Right lobe of liver (tissue), 6 donors: ENCODE measurements at regions not wholly inside any gene's neighbourhood (a gene's known extent, or its start where the extent isn't known, plus 50 kb on each side); places are given as distances from the start of the nearest gene placed in this dataset.
"Not testable (repeated sequence)": the region's sequence is repeated elsewhere in the genome, so short reads cannot be mapped to it uniquely, and the experiment has no call there.

Experiments
- ATAC-seq, 4 donors: fragments of 200-7000 bp; cut with Tn5 transposase; one replicate each; pipeline ENCODE4 v1.9.1; 2020; ENCODE audit warnings: mild to moderate bottlenecking in 4 of 4, moderate library complexity in 4 of 4
- DNase-seq, 3 donors: peaks; one replicate each; pipeline ENCODE4 v3.0.0-alpha.2; 2020
- H3K27ac ChIP-seq, 3 donors: fragments of 200-600 bp; one replicate each; pipeline ENCODE4 v1.8.0; 2022
- H3K27me3 ChIP-seq, 2 donors: fragments of 200-600 bp; one replicate each; pipeline ENCODE4 v1.8.0; 2022
- H3K36me3 ChIP-seq, 4 donors: fragments of 200-600 bp; sonication (generic) in 1 of 4; one replicate each; pipeline versions ENCODE4 v1.5.1 to v1.8.0; 2017 to 2022; ENCODE audit warnings: control low read depth in 1 of 4
- H3K4me1 ChIP-seq, 4 donors: fragments of 200-600 bp; sonication (generic) in 1 of 4; one replicate each; pipeline versions ENCODE4 v1.5.1 to v1.8.0; 2017 to 2022; ENCODE audit warnings: control low read depth in 1 of 4
- H3K4me3 ChIP-seq, 3 donors: fragments of 200-600 bp; one replicate each; pipeline ENCODE4 v1.8.0; 2022
- H3K9me3 ChIP-seq, 4 donors: fragments of 200-600 bp; sonication (generic) in 1 of 4; one replicate each; pipeline versions ENCODE4 v1.5.1 to v1.8.0; 2017 to 2022; ENCODE audit warnings: control low read depth in 1 of 4
- POLR2A ChIP-seq: fragments of 450-650 bp; IDR thresholded peaks from one replicate; pipeline ENCODE4 v1.6.1; 2017; ENCODE audit warnings: antibody characterized with exemption, mild to moderate bottlenecking
- WGBS: methylation state at CpG from one replicate; pipeline ENCODE4 v1.1.6; 2018; ENCODE audit warnings: low coverage, low lambda C conversion rate; ENCODE audit not compliant: insufficient coverage; ENCODE audit errors: missing lambda C conversion rate; 5-methylcytosine and 5-hydroxymethylcytosine counted together
- intact Hi-C, 2 donors: fragments of 100-400 bp; cut with DNase I; formaldehyde crosslinking; loops; one replicate each; pipeline versions ENCODE4 v1.11.2 to v1.14.1; 2022
- TF ChIP-seq, protein P1 (sequence below), 4 donors: fragments of 200-600 bp in 3 of 4; fragments of 450-650 bp in 1 of 4; IDR thresholded peaks; one replicate each; pipeline versions ENCODE4 v1.5.1 to v1.8.0; 2016 to 2022; ENCODE audit warnings: antibody characterized with exemption in 4 of 4, mild to moderate bottlenecking in 2 of 4
- donor health status: DM: no; HTN: yes; CAD: no.
- donor health status: DM: no; HTN: no; CAD: no.
- donor health status: DM: no; HTN: no; CAD: no.
- donor health status: DM: no; HTN: yes; CAD: no.
- donor health status: DM: no; HTN: yes; CAD: no.

DNA sequence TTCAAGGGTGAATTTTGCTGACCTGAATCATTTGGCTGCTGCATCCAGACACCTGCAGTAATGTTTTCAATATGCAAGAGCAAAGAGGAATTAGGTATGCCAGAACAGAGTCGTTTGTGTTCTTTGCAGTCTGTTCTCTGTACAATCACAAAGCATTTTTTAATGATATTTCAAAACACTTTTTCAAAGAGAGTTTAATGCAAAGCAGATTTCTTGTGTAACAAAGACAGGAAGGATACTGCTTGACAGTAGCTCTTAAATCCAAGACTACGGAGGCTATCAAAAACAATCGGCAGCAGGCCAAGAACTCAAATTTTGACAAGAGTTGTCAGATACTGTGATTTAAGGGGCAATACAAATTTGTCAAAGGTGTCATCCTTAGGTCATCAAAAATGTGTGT is 341.9 kb downstream of the GADD45G start:
- Histone ChIP-seq H3K4me3 (no peak overlapping the region), H3K27me3 (no peaks in the 10 kb centered on the region), H3K36me3 (no peaks in the 10 kb centered on the region), H3K4me1 (no peaks in the 10 kb centered on the region), H3K27ac (no peak overlapping the region), H3K9me3 (no peaks in the 10 kb centered on the region)
- DNase-seq (no peak), ATAC-seq (no peak)
- intact Hi-C loops = no loop called here
- TF ChIP-seq POLR2A = no peak
- TF ChIP-seq, protein P1, sequence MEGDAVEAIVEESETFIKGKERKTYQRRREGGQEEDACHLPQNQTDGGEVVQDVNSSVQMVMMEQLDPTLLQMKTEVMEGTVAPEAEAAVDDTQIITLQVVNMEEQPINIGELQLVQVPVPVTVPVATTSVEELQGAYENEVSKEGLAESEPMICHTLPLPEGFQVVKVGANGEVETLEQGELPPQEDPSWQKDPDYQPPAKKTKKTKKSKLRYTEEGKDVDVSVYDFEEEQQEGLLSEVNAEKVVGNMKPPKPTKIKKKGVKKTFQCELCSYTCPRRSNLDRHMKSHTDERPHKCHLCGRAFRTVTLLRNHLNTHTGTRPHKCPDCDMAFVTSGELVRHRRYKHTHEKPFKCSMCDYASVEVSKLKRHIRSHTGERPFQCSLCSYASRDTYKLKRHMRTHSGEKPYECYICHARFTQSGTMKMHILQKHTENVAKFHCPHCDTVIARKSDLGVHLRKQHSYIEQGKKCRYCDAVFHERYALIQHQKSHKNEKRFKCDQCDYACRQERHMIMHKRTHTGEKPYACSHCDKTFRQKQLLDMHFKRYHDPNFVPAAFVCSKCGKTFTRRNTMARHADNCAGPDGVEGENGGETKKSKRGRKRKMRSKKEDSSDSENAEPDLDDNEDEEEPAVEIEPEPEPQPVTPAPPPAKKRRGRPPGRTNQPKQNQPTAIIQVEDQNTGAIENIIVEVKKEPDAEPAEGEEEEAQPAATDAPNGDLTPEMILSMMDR (IDR thresholded peaks at IDR 0.05) = no peak
- WGBS = 61% methylated on average over 3 of the region's 3 CpGs

DNA sequence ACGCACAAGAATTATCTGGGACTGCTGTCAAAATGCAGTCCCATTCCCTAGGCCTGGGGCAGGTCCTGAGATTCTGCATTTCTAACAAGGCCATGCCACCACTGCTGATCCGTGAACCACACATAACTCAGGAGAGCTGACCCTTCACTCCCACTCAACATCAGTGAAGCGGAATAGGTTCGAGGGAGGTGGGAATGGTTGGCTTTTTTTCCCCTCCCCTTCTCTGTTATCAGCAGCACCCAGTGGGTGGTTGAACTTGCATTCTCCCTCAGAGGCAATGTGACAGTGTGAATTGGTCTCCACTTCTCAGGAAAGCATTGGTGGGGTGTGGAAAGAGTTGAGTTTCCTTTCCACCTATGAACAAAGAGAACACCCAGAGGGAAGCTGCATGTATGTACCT is 344.3 kb downstream of the GADD45G start:
- no peak overlapping the region for H3K27ac ChIP-seq
- ATAC-seq (no peak), DNase-seq (no peak)
- no peaks in the 10 kb centered on the region for H3K36me3 ChIP-seq
- H3K4me3 ChIP-seq = no peak overlapping the region
- intact Hi-C loops = no loop called here
- WGBS = 91% methylated on average over 3 of the region's 4 CpGs
- H3K9me3 ChIP-seq = no peaks in the 10 kb centered on the region
- no peaks in the 10 kb centered on the region for H3K4me1 ChIP-seq
- TF ChIP-seq POLR2A = no peak
- TF ChIP-seq, protein P1 (IDR thresholded peaks at IDR 0.05) = no peak
- no peaks in the 10 kb centered on the region for H3K27me3 ChIP-seq

DNA sequence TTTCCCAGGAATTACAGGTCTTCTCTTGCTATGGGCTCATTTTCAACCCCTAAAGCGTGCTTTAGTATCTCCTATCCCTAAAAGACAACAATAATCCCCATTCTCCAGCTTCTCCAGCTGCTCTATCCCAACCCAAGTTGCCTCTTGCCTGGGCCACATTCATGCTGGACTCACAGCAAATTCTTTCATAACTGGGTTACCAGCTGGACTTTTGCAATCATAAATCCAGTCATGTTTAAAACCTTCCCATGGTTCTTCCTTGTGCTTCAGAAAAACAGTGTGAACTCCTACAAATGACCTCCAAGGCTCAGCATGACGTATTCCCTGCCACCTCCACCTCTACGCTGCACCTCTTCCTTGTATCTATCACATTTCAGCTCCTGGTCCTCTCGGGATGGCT is 346.9 kb downstream of the GADD45G start:
- Histone ChIP-seq H3K27me3 (no peaks in the 10 kb centered on the region), H3K4me3 (no peak overlapping the region), H3K36me3 (no peaks in the 10 kb centered on the region), H3K4me1 (no peaks in the 10 kb centered on the region), H3K9me3 (no peaks in the 10 kb centered on the region), H3K27ac (no peak overlapping the region)
- intact Hi-C loops = no loop called here
- no peak for DNase-seq
- no peak for ATAC-seq
- 92% methylated on average over 4 of the region's 4 CpGs for WGBS
- TF ChIP-seq POLR2A = no peak
- TF ChIP-seq, protein P1 (IDR thresholded peaks at IDR 0.05) = no peak

DNA sequence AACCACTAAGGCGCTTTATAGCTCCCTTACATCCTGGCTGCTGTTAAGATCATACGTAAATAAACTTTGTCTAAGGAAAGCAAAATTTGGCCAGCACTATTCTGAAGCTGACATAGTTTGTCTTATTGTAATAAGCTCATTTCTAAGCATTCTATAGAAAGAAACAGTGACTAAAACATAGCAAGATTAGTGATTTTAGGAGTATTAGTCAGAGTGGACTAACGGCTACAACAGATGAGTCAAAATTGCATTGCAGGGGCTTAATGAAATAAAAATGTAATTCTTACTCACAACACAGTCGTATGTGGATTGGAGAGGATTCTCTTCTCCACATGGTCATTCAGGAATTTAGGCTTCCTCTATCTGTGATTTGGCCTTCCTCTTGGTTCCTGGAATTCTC is 347.6 kb downstream of the GADD45G start:
- DNase-seq = no peak
- intact Hi-C loops = no loop called here
- Histone ChIP-seq H3K4me1 (no peaks in the 10 kb centered on the region), H3K36me3 (no peaks in the 10 kb centered on the region), H3K27me3 (no peaks in the 10 kb centered on the region), H3K27ac (no peak overlapping the region), H3K4me3 (no peak overlapping the region), H3K9me3 (no peaks in the 10 kb centered on the region)
- ATAC-seq = no peak
- TF ChIP-seq, protein P1 (IDR thresholded peaks at IDR 0.05) = no peak
- TF ChIP-seq POLR2A = no peak
- 81% methylated on average over 4 of the region's 4 CpGs for WGBS

DNA sequence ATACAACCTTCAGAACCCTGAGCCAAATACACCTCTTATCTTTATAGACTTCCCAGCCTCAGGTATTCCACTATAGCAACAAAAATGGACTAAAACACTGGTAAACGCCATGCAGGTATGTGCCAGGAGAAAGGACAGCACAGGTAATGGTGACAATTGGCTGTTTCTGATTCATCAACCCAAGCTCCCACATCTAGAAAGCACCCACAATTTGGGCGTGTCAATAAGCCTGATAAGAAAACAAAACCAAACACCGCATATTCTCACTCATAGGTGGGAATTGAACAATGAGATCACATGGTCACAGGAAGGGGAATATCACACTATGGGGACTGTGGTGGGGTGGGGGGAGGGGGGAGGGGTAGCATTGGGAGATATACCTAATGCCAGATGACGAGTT is 348.5 kb downstream of the GADD45G start:
- 83% methylated on average over 3 of the region's 4 CpGs for WGBS
- ATAC-seq, H3K36me3 ChIP-seq, H3K9me3 ChIP-seq, H3K4me1 ChIP-seq, H3K4me3 ChIP-seq, H3K27me3 ChIP-seq, intact Hi-C loops, H3K27ac ChIP-seq, DNase-seq: not testable (repeated sequence)
